ENCODE measurements at regions not wholly inside any gene's neighbourhood (a gene's known extent, or its start where the extent isn't known, plus 50 kb on each side); places are given as distances from the start of the nearest gene placed in this dataset.

DNA sequence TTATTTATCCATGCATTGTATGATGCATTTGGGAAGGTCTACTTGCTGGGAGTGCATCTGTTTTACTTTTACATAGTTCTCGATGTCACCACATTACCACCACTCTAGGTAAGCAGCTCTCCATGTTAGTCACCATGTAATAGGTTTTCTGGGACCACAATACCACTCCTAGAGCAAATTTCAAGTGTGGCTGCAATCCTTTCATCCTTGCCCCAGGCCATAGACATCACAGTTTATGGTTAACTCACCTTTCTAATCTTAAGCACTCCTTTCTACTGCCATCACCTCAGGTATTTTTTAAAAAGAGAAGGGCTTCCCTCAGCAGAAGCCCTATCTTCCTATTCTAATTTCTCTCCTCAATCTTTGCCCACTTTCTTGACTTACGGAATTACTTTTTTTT lies 354.1 kb downstream of the PLK2 start:
- WGBS (ENCODE audit: low lambda C conversion rate) = 91% methylated on average over 2 of the region's 2 CpGs
- ChIA-PET CTCF (no interaction called here), POLR2A (no interaction called here)
- no peak overlapping the region for H3K4me2 ChIP-seq
- no peak overlapping the region for H2AFZ ChIP-seq (ENCODE audit: low read depth)
- no peaks in the 10 kb centered on the region for H3K9me3 ChIP-seq
- H3K9me2 ChIP-seq = no peaks in the 10 kb centered on the region
- no peaks in the 10 kb centered on the region for H3K36me3 ChIP-seq (replicated peaks in 1 of 2; ENCODE audit: control insufficient read depth in 1 of 2, insufficient read depth in 2 of 2, low read length in 1 of 2)
- no peak overlapping the region for H3K9ac ChIP-seq
- no peak for DNase-seq
- no peak overlapping the region for H3K27ac ChIP-seq (ENCODE audit: low read depth in 2 of 2, low read length in 1 of 2)
- H3K4me3 ChIP-seq (ENCODE audit: low read depth in 2 of 2, low read length in 1 of 2) = no peak overlapping the region
- H3K79me2 ChIP-seq (ENCODE audit: insufficient read depth) = no peaks in the 10 kb centered on the region
- no peaks in the 10 kb centered on the region for H3F3A ChIP-seq (replicated peaks; ENCODE audit: insufficient read depth)
- no peaks in the 10 kb centered on the region for H3K4me1 ChIP-seq (ENCODE audit: control insufficient read depth in 1 of 2, insufficient read depth in 2 of 2, low read depth in 1 of 2, low read length in 1 of 2)
- no peaks in the 10 kb centered on the region for H4K20me1 ChIP-seq (ENCODE audit: insufficient read depth)
- no peak for TF ChIP-seq SMC3 (IDR thresholded peaks at IDR 0.05; ENCODE audit: low read depth, low read length)
- no peak for TF ChIP-seq FOXM1 (IDR thresholded peaks at IDR 0.05; ENCODE audit: low read depth)
- no peak for TF ChIP-seq CHD2 (IDR thresholded peaks at IDR 0.05; ENCODE audit: low read length, partially characterized antibody)
- TF ChIP-seq GABPA (IDR thresholded peaks at IDR 0.05; ENCODE audit: low read depth) = no peak
- TF ChIP-seq, protein P1, sequence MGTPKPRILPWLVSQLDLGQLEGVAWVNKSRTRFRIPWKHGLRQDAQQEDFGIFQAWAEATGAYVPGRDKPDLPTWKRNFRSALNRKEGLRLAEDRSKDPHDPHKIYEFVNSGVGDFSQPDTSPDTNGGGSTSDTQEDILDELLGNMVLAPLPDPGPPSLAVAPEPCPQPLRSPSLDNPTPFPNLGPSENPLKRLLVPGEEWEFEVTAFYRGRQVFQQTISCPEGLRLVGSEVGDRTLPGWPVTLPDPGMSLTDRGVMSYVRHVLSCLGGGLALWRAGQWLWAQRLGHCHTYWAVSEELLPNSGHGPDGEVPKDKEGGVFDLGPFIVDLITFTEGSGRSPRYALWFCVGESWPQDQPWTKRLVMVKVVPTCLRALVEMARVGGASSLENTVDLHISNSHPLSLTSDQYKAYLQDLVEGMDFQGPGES (IDR thresholded peaks at IDR 0.05; ENCODE audit: low read depth, low read length) = no peak
- TF ChIP-seq TAF1 (IDR thresholded peaks at IDR 0.05; ENCODE audit: borderline replicate concordance, low read depth, low read length) = no peak
- TF ChIP-seq, protein P2, sequence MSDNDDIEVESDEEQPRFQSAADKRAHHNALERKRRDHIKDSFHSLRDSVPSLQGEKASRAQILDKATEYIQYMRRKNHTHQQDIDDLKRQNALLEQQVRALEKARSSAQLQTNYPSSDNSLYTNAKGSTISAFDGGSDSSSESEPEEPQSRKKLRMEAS (IDR thresholded peaks at IDR 0.05; ENCODE audit: low read depth) = no peak
- TF ChIP-seq POLR2AphosphoS5 (IDR thresholded peaks at IDR 0.05; ENCODE audit: low read depth, low read length) = no peak
- TF ChIP-seq, protein P3, sequence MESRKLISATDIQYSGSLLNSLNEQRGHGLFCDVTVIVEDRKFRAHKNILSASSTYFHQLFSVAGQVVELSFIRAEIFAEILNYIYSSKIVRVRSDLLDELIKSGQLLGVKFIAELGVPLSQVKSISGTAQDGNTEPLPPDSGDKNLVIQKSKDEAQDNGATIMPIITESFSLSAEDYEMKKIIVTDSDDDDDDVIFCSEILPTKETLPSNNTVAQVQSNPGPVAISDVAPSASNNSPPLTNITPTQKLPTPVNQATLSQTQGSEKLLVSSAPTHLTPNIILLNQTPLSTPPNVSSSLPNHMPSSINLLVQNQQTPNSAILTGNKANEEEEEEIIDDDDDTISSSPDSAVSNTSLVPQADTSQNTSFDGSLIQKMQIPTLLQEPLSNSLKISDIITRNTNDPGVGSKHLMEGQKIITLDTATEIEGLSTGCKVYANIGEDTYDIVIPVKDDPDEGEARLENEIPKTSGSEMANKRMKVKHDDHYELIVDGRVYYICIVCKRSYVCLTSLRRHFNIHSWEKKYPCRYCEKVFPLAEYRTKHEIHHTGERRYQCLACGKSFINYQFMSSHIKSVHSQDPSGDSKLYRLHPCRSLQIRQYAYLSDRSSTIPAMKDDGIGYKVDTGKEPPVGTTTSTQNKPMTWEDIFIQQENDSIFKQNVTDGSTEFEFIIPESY (IDR thresholded peaks at IDR 0.05; ENCODE audit: borderline replicate concordance, low read depth) = no peak
- TF ChIP-seq JUND (IDR thresholded peaks at IDR 0.05) = no peak
- no peaks in the 10 kb centered on the region for H3K27me3 ChIP-seq (ENCODE audit: insufficient read depth)

DNA sequence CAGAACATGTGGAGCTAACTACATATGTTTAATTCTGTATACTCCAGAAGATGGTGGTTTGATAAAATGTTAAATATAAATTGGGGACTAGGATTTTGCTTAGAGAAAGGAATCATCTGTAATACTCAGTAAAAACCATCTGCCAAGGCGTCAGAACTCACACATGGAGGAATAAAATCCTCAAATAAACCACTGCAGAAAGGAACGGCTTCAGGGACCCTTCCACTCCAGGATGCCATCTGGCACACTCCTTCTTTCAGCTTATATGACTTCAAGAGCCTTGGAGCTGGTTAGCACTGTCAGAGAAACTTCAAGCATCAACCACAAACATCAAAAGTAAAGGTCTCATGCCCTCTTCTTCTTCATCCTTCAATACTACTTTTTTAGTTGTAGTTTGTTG lies 360.6 kb downstream of the PLK2 start:
- POLR2A ChIA-PET = no interaction called here
- H3F3A ChIP-seq (replicated peaks; ENCODE audit: insufficient read depth) = no peaks in the 10 kb centered on the region
- CTCF ChIA-PET = no interaction called here
- no peak for DNase-seq
- H3K36me3 ChIP-seq (replicated peaks in 1 of 2; ENCODE audit: control insufficient read depth in 1 of 2, insufficient read depth in 2 of 2, low read length in 1 of 2) = no peaks in the 10 kb centered on the region
- H4K20me1 ChIP-seq (ENCODE audit: insufficient read depth) = no peaks in the 10 kb centered on the region
- H2AFZ ChIP-seq (ENCODE audit: low read depth) = no peak overlapping the region
- H3K9me3 ChIP-seq = no peaks in the 10 kb centered on the region
- no peaks in the 10 kb centered on the region for H3K4me1 ChIP-seq (ENCODE audit: control insufficient read depth in 1 of 2, insufficient read depth in 2 of 2, low read depth in 1 of 2, low read length in 1 of 2)
- H3K9ac ChIP-seq = no peak overlapping the region
- no peak overlapping the region for H3K27ac ChIP-seq (ENCODE audit: low read depth in 2 of 2, low read length in 1 of 2)
- H3K4me2 ChIP-seq = no peak overlapping the region
- no peak overlapping the region for H3K4me3 ChIP-seq (ENCODE audit: low read depth in 2 of 2, low read length in 1 of 2)
- WGBS (ENCODE audit: low lambda C conversion rate) = 74% methylated on average over 2 of the region's 2 CpGs
- H3K27me3 ChIP-seq (ENCODE audit: insufficient read depth) = no peaks in the 10 kb centered on the region
- TF ChIP-seq, protein P4, sequence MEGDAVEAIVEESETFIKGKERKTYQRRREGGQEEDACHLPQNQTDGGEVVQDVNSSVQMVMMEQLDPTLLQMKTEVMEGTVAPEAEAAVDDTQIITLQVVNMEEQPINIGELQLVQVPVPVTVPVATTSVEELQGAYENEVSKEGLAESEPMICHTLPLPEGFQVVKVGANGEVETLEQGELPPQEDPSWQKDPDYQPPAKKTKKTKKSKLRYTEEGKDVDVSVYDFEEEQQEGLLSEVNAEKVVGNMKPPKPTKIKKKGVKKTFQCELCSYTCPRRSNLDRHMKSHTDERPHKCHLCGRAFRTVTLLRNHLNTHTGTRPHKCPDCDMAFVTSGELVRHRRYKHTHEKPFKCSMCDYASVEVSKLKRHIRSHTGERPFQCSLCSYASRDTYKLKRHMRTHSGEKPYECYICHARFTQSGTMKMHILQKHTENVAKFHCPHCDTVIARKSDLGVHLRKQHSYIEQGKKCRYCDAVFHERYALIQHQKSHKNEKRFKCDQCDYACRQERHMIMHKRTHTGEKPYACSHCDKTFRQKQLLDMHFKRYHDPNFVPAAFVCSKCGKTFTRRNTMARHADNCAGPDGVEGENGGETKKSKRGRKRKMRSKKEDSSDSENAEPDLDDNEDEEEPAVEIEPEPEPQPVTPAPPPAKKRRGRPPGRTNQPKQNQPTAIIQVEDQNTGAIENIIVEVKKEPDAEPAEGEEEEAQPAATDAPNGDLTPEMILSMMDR (IDR thresholded peaks at IDR 0.05) = no peak
- TF ChIP-seq FOXJ3 (CRISPR knock-in tag; IDR thresholded peaks at IDR 0.05) = no peak
- TF ChIP-seq TAF1 (IDR thresholded peaks at IDR 0.05; ENCODE audit: borderline replicate concordance, low read depth, low read length) = no peak
- no peak for TF ChIP-seq YY1 (IDR thresholded peaks at IDR 0.05; ENCODE audit: low read depth)
- TF ChIP-seq EP300 (IDR thresholded peaks at IDR 0.05; ENCODE audit: borderline replicate concordance in 1 of 2, low read depth in 1 of 2, low read length in 1 of 2) = no peak
- H3K9me2 ChIP-seq = no peaks in the 10 kb centered on the region
- no peaks in the 10 kb centered on the region for H3K79me2 ChIP-seq (ENCODE audit: insufficient read depth)
